GM10248 (cell line): ENCODE measurements at regions not wholly inside any gene's neighbourhood (a gene's known extent, or its start where the extent isn't known, plus 50 kb on each side); places are given as distances from the start of the nearest gene placed in this dataset.

Source experiments
- CTCF ChIA-PET: fragments of 300-600 bp; sonication (Branson Sonifier 250); formaldehyde crosslinking; extraction: SDS; loops from one replicate; lab custom pipeline; 2021; ENCODE audit warnings: antibody characterized with exemption; lab: Yijun Ruan, JAX
- POLR2A ChIA-PET: fragments of 350-650 bp; sonication (Branson Sonifier 250); formaldehyde crosslinking; extraction: SDS; loops from one replicate; lab custom pipeline; 2020; ENCODE audit warnings: antibody characterized with exemption; lab: Yijun Ruan, JAX
- DNase-seq: peaks from one replicate; pipeline ENCODE4 v3.0.0; 2012; ENCODE audit errors: extremely low spot score
- CTCF ChIP-seq: IDR thresholded peaks from 2 replicates; pipeline ENCODE4 v1.5.1; 2012; ENCODE audit warnings: mild to moderate bottlenecking, low read depth; ENCODE audit errors: extremely low read depth, missing control alignments, control extremely low read depth

- ChIA-PET POLR2A (no interaction called here), CTCF (interaction anchor here (0.6 to 1.2 kb wide), 4 partner anchors 11 to 266 kb away, joined by 3 read pairs; no protein-coding TSS in a partner anchor)
- DNase-seq: no peak
- TF ChIP-seq CTCF: no peak
Observed at GRCh38 chr3:59308684-59309083, 258.9 kb upstream of the CFAP20DC start.

- CTCF ChIA-PET: interaction anchor here (1.0 to 1.6 kb wide), 3 partner anchors 9 to 25 kb away, joined by 3 read pairs; no protein-coding TSS in a partner anchor
Observed at GRCh38 chr3:59308001-59308400, 258.2 kb upstream of the CFAP20DC start.

DNA sequence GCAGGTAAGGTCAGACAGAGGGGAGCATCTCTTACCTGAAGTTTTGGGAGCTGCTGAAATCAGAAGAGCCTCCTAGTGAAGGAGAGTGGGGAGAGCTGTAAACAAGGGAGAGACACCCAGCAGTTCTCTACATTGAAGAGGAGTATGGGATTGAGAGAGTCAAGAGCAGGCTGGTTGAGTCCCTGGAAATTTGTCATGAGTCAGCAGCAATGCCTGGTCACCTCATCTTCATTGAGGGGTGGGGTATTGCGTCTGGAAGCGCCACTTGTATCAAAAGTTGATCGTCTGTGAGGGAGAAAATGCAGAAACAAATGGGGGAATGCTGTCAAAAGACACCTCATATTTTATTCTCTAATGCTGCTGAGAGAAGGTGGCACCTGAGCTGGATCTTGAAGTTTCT is 256.6 kb upstream of the CFAP20DC start:
- DNase-seq: no peak
- POLR2A ChIA-PET: no interaction called here
- no peak for TF ChIP-seq CTCF
- CTCF ChIA-PET: interaction anchor here (1.0 to 1.3 kb wide), 2 partner anchors 14 to 55 kb away, joined by 3 read pairs; no protein-coding TSS in a partner anchor

More at GRCh38 chr3:59308001-59308400, 258.2 kb upstream of the CFAP20DC start:
- POLR2A ChIA-PET: no interaction called here
- TF ChIP-seq CTCF: no peak
- DNase-seq: no peak

DNA sequence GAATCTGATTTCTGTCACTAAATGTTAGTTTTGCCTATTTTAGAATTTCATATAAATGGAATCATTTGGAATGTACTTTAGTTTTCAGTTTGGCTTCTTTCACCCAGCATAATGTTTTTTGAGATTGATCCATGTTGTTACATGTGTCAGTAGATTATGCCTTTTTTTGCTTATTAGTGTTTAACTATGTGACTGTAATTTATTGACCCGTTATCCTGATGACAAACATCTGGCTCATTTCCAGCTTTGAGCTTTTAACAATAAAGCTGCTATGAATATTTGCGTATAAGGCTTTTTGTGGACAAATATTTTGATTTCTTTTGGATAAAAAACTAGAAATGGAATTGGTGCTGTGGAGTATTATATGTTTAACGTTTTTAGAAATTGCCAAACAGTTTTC is 254.5 kb upstream of the CFAP20DC start:
- CTCF ChIA-PET: interaction anchor here (1.7 to 3.5 kb wide), 2 partner anchors 8 to 10 kb away, joined by 5 to 28 read pairs; no protein-coding TSS in a partner anchor
- POLR2A ChIA-PET: no interaction called here
- DNase-seq: no peak
- no peak for TF ChIP-seq CTCF

GRCh38 chr3:59303452-59303851 is 253.6 kb upstream of the CFAP20DC start:
- no peak for DNase-seq
- no peak for TF ChIP-seq CTCF
- POLR2A ChIA-PET: no interaction called here
- CTCF ChIA-PET: interaction anchor here (1.3 to 3.5 kb wide), 2 partner anchors 9 to 14 kb away, joined by 4 to 28 read pairs; no protein-coding TSS in a partner anchor

GRCh38 chr3:59302442-59302841 is 252.6 kb upstream of the CFAP20DC start:
- CTCF ChIA-PET: interaction anchor here (0.8 to 3.5 kb wide), 4 partner anchors 10 to 273 kb away, joined by 3 to 28 read pairs (median 4); no protein-coding TSS in a partner anchor
- POLR2A ChIA-PET: interaction anchor here (0.6 kb wide), 1 partner anchor 504 kb away, joined by 6 read pairs; no protein-coding TSS in a partner anchor
- DNase-seq: no peak
- TF ChIP-seq CTCF: no peak
